ENCODE measurements at regions not wholly inside any gene's neighbourhood (a gene's known extent, or its start where the extent isn't known, plus 50 kb on each side); places are given as distances from the start of the nearest gene placed in this dataset.

GRCh38 chr10:57351076-57351475 lies 916.6 kb downstream of the IPMK start:
- H3K4me1 Mint-ChIP-seq = no peaks in the 10 kb centered on the region
- DNase-seq = no peak
- CTCF ChIA-PET (ENCODE audit: partially characterized antibody) = no interaction called here
- H3K27me3 Mint-ChIP-seq = no peaks in the 10 kb centered on the region
- POLR2A ChIA-PET (ENCODE audit: partially characterized antibody) = no interaction called here
- no peak overlapping the region for H3K27ac Mint-ChIP-seq
- H3K9me3 Mint-ChIP-seq = peaks cover 0 to 12% (median 5%) of the 10 kb centered on the region in 8 donors
- no peaks in the 10 kb centered on the region for H3K4me1 ChIP-seq (ENCODE audit: insufficient read depth, low read length)
- intact Hi-C loops (cut with micrococcal nuclease) = no loop called here
- H3K27ac ChIP-seq (ENCODE audit: low read depth, low read length) = no peak overlapping the region
- no peaks in the 10 kb centered on the region for H3K36me3 Mint-ChIP-seq
- no peak overlapping the region for H3K4me3 ChIP-seq (ENCODE audit: low read length in 2 of 2)
- H3K27me3 ChIP-seq (ENCODE audit: insufficient read depth, low read length) = no peaks in the 10 kb centered on the region
- H3K36me3 ChIP-seq (ENCODE audit: insufficient read depth, low read length) = no peaks in the 10 kb centered on the region
- H3K4me3 Mint-ChIP-seq = no peak overlapping the region
- H3K9me3 ChIP-seq (ENCODE audit: control insufficient read depth in 1 of 2, low read length in 2 of 2) = no peaks in the 10 kb centered on the region

- H3K27me3 Mint-ChIP-seq = no peaks in the 10 kb centered on the region
- Histone ChIP-seq H3K27me3 (ENCODE audit: insufficient read depth, low read length) (no peaks in the 10 kb centered on the region), H3K4me3 (ENCODE audit: low read length in 2 of 2) (no peak overlapping the region), H3K4me1 (ENCODE audit: insufficient read depth, low read length) (no peaks in the 10 kb centered on the region), H3K27ac (ENCODE audit: low read depth, low read length) (no peak overlapping the region), H3K9me3 (ENCODE audit: control insufficient read depth in 1 of 2, low read length in 2 of 2) (no peaks in the 10 kb centered on the region), H3K36me3 (ENCODE audit: insufficient read depth, low read length) (no peaks in the 10 kb centered on the region)
- DNase-seq = no peak
- ChIA-PET POLR2A (ENCODE audit: partially characterized antibody) (no interaction called here), CTCF (ENCODE audit: partially characterized antibody) (interaction anchor here (0.7 kb wide), 1 partner anchor 1299 kb away, joined by 3 read pairs; no protein-coding TSS in a partner anchor)
- H3K4me3 Mint-ChIP-seq = no peak overlapping the region
- H3K27ac Mint-ChIP-seq = no peak overlapping the region
- H3K9me3 Mint-ChIP-seq = peaks cover 0 to 11% (median 7%) of the 10 kb centered on the region in 8 donors
- H3K36me3 Mint-ChIP-seq = no peaks in the 10 kb centered on the region
- no peaks in the 10 kb centered on the region for H3K4me1 Mint-ChIP-seq
- intact Hi-C loops (cut with micrococcal nuclease) = no loop called here
Measured at GRCh38 chr10:57341294-57341693, 926.4 kb downstream of the IPMK start.

- H3K4me3 ChIP-seq (ENCODE audit: low read length in 2 of 2) = no peak overlapping the region
- no peaks in the 10 kb centered on the region for H3K4me1 Mint-ChIP-seq
- no peak overlapping the region for H3K27ac ChIP-seq (ENCODE audit: low read depth, low read length)
- H3K9me3 ChIP-seq (ENCODE audit: control insufficient read depth in 1 of 2, low read length in 2 of 2) = no peaks in the 10 kb centered on the region
- ChIA-PET CTCF (ENCODE audit: partially characterized antibody) (no interaction called here), POLR2A (ENCODE audit: partially characterized antibody) (no interaction called here)
- no peaks in the 10 kb centered on the region for H3K36me3 Mint-ChIP-seq
- no peaks in the 10 kb centered on the region for H3K27me3 Mint-ChIP-seq
- intact Hi-C loops (cut with micrococcal nuclease) = no loop called here
- no peak overlapping the region for H3K27ac Mint-ChIP-seq
- H3K4me1 ChIP-seq (ENCODE audit: insufficient read depth, low read length) = no peaks in the 10 kb centered on the region
- no peaks in the 10 kb centered on the region for H3K27me3 ChIP-seq (ENCODE audit: insufficient read depth, low read length)
- H3K4me3 Mint-ChIP-seq = no peak overlapping the region
- H3K9me3 Mint-ChIP-seq = peaks cover 0 to 7% (median 4%) of the 10 kb centered on the region in 8 donors
- peak in 2 of 5 donors; percentile 9 for DNase-seq
- no peaks in the 10 kb centered on the region for H3K36me3 ChIP-seq (ENCODE audit: insufficient read depth, low read length)
Measured at GRCh38 chr10:57338823-57339558, 928.7 kb downstream of the IPMK start.

GRCh38 chr10:57336865-57337264 lies 930.8 kb downstream of the IPMK start:
- no peaks in the 10 kb centered on the region for H3K9me3 ChIP-seq (ENCODE audit: control insufficient read depth in 1 of 2, low read length in 2 of 2)
- no peaks in the 10 kb centered on the region for H3K27me3 ChIP-seq (ENCODE audit: insufficient read depth, low read length)
- no peak overlapping the region for H3K27ac ChIP-seq (ENCODE audit: low read depth, low read length)
- Mint-ChIP-seq H3K27ac (no peak overlapping the region), H3K4me3 (no peak overlapping the region), H3K9me3 (peaks cover 0 to 2% (median 0%) of the 10 kb centered on the region in 8 donors), H3K36me3 (no peaks in the 10 kb centered on the region), H3K27me3 (no peaks in the 10 kb centered on the region), H3K4me1 (no peaks in the 10 kb centered on the region)
- CTCF ChIA-PET (ENCODE audit: partially characterized antibody) = no interaction called here
- no peaks in the 10 kb centered on the region for H3K36me3 ChIP-seq (ENCODE audit: insufficient read depth, low read length)
- intact Hi-C loops (cut with micrococcal nuclease) = no loop called here
- POLR2A ChIA-PET (ENCODE audit: partially characterized antibody) = no interaction called here
- no peak for DNase-seq
- H3K4me3 ChIP-seq (ENCODE audit: low read length in 2 of 2) = no peak overlapping the region
- no peaks in the 10 kb centered on the region for H3K4me1 ChIP-seq (ENCODE audit: insufficient read depth, low read length)

GRCh38 chr10:57336341-57336740 lies 931.4 kb downstream of the IPMK start:
- Histone ChIP-seq H3K4me3 (ENCODE audit: low read length in 2 of 2) (no peak overlapping the region), H3K27me3 (ENCODE audit: insufficient read depth, low read length) (no peaks in the 10 kb centered on the region), H3K36me3 (ENCODE audit: insufficient read depth, low read length) (no peaks in the 10 kb centered on the region), H3K27ac (ENCODE audit: low read depth, low read length) (no peak overlapping the region), H3K9me3 (ENCODE audit: control insufficient read depth in 1 of 2, low read length in 2 of 2) (no peaks in the 10 kb centered on the region), H3K4me1 (ENCODE audit: insufficient read depth, low read length) (no peaks in the 10 kb centered on the region)
- POLR2A ChIA-PET (ENCODE audit: partially characterized antibody) = no interaction called here
- Mint-ChIP-seq H3K4me1 (no peaks in the 10 kb centered on the region), H3K9me3 (peaks cover 0 to 2% (median 0%) of the 10 kb centered on the region in 8 donors), H3K27me3 (no peaks in the 10 kb centered on the region), H3K27ac (no peak overlapping the region), H3K36me3 (no peaks in the 10 kb centered on the region), H3K4me3 (no peak overlapping the region)
- intact Hi-C loops (cut with micrococcal nuclease) = no loop called here
- DNase-seq = no peak
- CTCF ChIA-PET (ENCODE audit: partially characterized antibody) = no interaction called here

- no peaks in the 10 kb centered on the region for H3K27me3 Mint-ChIP-seq
- intact Hi-C loops (cut with micrococcal nuclease) = no loop called here
- H3K27me3 ChIP-seq (ENCODE audit: insufficient read depth, low read length) = no peaks in the 10 kb centered on the region
- no peak overlapping the region for H3K27ac Mint-ChIP-seq
- no peaks in the 10 kb centered on the region for H3K36me3 ChIP-seq (ENCODE audit: insufficient read depth, low read length)
- ChIA-PET CTCF (ENCODE audit: partially characterized antibody) (no interaction called here), POLR2A (ENCODE audit: partially characterized antibody) (no interaction called here)
- H3K27ac ChIP-seq (ENCODE audit: low read depth, low read length) = no peak overlapping the region
- no peaks in the 10 kb centered on the region for H3K4me1 Mint-ChIP-seq
- H3K36me3 Mint-ChIP-seq = no peaks in the 10 kb centered on the region
- no peaks in the 10 kb centered on the region for H3K9me3 ChIP-seq (ENCODE audit: control insufficient read depth in 1 of 2, low read length in 2 of 2)
- H3K4me3 Mint-ChIP-seq = no peak overlapping the region
- no peak overlapping the region for H3K4me3 ChIP-seq (ENCODE audit: low read length in 2 of 2)
- no peak for DNase-seq
- H3K9me3 Mint-ChIP-seq = peaks cover 0 to 2% (median 0%) of the 10 kb centered on the region in 8 donors
- no peaks in the 10 kb centered on the region for H3K4me1 ChIP-seq (ENCODE audit: insufficient read depth, low read length)
Measured at GRCh38 chr10:57334523-57334922, 933.2 kb downstream of the IPMK start.

- Mint-ChIP-seq H3K27me3 (no peaks in the 10 kb centered on the region), H3K4me3 (no peak overlapping the region), H3K36me3 (no peaks in the 10 kb centered on the region), H3K27ac (no peak overlapping the region), H3K4me1 (no peaks in the 10 kb centered on the region), H3K9me3 (peaks cover 0 to 2% (median 0%) of the 10 kb centered on the region in 8 donors)
- Histone ChIP-seq H3K4me1 (ENCODE audit: insufficient read depth, low read length) (no peaks in the 10 kb centered on the region), H3K36me3 (ENCODE audit: insufficient read depth, low read length) (no peaks in the 10 kb centered on the region), H3K27me3 (ENCODE audit: insufficient read depth, low read length) (no peaks in the 10 kb centered on the region), H3K27ac (ENCODE audit: low read depth, low read length) (no peak overlapping the region), H3K9me3 (ENCODE audit: control insufficient read depth in 1 of 2, low read length in 2 of 2) (no peaks in the 10 kb centered on the region), H3K4me3 (ENCODE audit: low read length in 2 of 2) (no peak overlapping the region)
- ChIA-PET POLR2A (ENCODE audit: partially characterized antibody) (no interaction called here), CTCF (ENCODE audit: partially characterized antibody) (no interaction called here)
- intact Hi-C loops (cut with micrococcal nuclease) = no loop called here
- no peak for DNase-seq
Measured at GRCh38 chr10:57333880-57334279, 933.8 kb downstream of the IPMK start.

All from CD4-positive, alpha-beta memory T cell (primary cell).